Liver (tissue), 7 donors: ENCODE measurements at regions not wholly inside any gene's neighbourhood (a gene's known extent, or its start where the extent isn't known, plus 50 kb on each side); places are given as distances from the start of the nearest gene placed in this dataset.

Experiments used
- DNase-seq: peaks from one replicate; pipeline ENCODE4 v3.0.0-alpha.2; 2017; ENCODE audit warnings: low spot score
- H3K27ac ChIP-seq, 2 donors: one replicate each; pipeline ENCODE4 v1.7.0; 2013; ENCODE audit warnings: inconsistent platforms in 2 of 2, low read length in 2 of 2, control low read depth in 1 of 2, low read depth in 1 of 2, mild to moderate bottlenecking in 1 of 2
- H3K27me3 ChIP-seq, 4 donors: one replicate each; pipeline versions ENCODE4 v1.6.1 to v1.7.0; 2013; ENCODE audit warnings: low read length in 3 of 4, inconsistent platforms in 1 of 4, mild to moderate bottlenecking in 1 of 4, moderate library complexity in 1 of 4; ENCODE audit not compliant: control insufficient read depth in 4 of 4, insufficient read depth in 4 of 4
- H3K36me3 ChIP-seq, 4 donors: one replicate each; pipeline versions ENCODE4 v1.6.1 to v1.7.0; 2013; ENCODE audit warnings: low read length in 3 of 4, mild to moderate bottlenecking in 3 of 4, low read depth in 1 of 4, moderate library complexity in 1 of 4; ENCODE audit not compliant: control insufficient read depth in 4 of 4, insufficient read depth in 3 of 4
- H3K4me1 ChIP-seq, 4 donors: one replicate each; pipeline versions ENCODE4 v1.6.1 to v1.7.0; 2013; ENCODE audit warnings: low read length in 3 of 4, mild to moderate bottlenecking in 3 of 4, moderate library complexity in 1 of 4; ENCODE audit not compliant: control insufficient read depth in 4 of 4, insufficient read depth in 4 of 4
- H3K4me3 ChIP-seq, 3 donors: one replicate each; pipeline versions ENCODE4 v1.6.1 to v1.7.0; 2013; ENCODE audit warnings: low read length in 3 of 3, control low read depth in 1 of 3, low read depth in 1 of 3, mild to moderate bottlenecking in 1 of 3
- H3K9ac ChIP-seq, 2 donors: one replicate each; pipeline ENCODE4 v1.7.0; 2013; ENCODE audit warnings: low read length in 2 of 2, mild to moderate bottlenecking in 2 of 2, moderate library complexity in 2 of 2, control low read depth in 1 of 2, low read depth in 1 of 2
- H3K9me3 ChIP-seq, 4 donors: one replicate each; pipeline versions ENCODE4 v1.6.1 to v1.7.0; 2013; ENCODE audit warnings: low read length in 3 of 4; ENCODE audit not compliant: control insufficient read depth in 4 of 4
- FOXA1 ChIP-seq: IDR thresholded peaks from 2 replicates; pipeline ENCODE4 v1.6.1; 2016; ENCODE audit warnings: antibody characterized with exemption
- FOXA2 ChIP-seq: IDR thresholded peaks from 2 replicates; pipeline ENCODE4 v1.6.1; 2016; ENCODE audit warnings: antibody characterized with exemption
- HNF4A ChIP-seq, 2 donors: conservative IDR thresholded peaks; 2 replicates each; pipeline ENCODE4 v1.6.1; 2016; ENCODE audit warnings: antibody characterized with exemption in 2 of 2, mild to moderate bottlenecking in 2 of 2
- HNF4G ChIP-seq: IDR thresholded peaks from 2 replicates; pipeline ENCODE4 v1.6.1; 2016; ENCODE audit warnings: antibody characterized with exemption
- JUND ChIP-seq, 2 donors: IDR thresholded peaks; 2 replicates each; pipeline ENCODE4 v1.6.1; 2016; ENCODE audit warnings: antibody characterized with exemption in 2 of 2
- NR2F2 ChIP-seq: IDR thresholded peaks from 2 replicates; pipeline ENCODE4 v1.6.1; 2016; ENCODE audit warnings: antibody characterized with exemption
- REST ChIP-seq: IDR thresholded peaks from 2 replicates; pipeline ENCODE4 v1.6.1; 2016; ENCODE audit warnings: antibody characterized with exemption, mild to moderate bottlenecking
- RXRA ChIP-seq, 2 donors: IDR thresholded peaks; 2 replicates each; pipeline ENCODE4 v1.6.1; 2017 to 2018; ENCODE audit warnings: antibody characterized with exemption in 2 of 2, mild to moderate bottlenecking in 1 of 2
- TAF1 ChIP-seq: conservative IDR thresholded peaks from 2 replicates; pipeline ENCODE4 v1.6.1; 2016; ENCODE audit warnings: antibody characterized with exemption, mild to moderate bottlenecking
- YY1 ChIP-seq: IDR thresholded peaks from 2 replicates; pipeline ENCODE4 v1.6.1; 2016; ENCODE audit warnings: antibody characterized with exemption, mild to moderate bottlenecking
- ZBTB33 ChIP-seq: IDR thresholded peaks from 2 replicates; pipeline ENCODE4 v1.6.1; 2016; ENCODE audit warnings: antibody characterized with exemption
- WGBS: extraction: QIAGEN DNeasy Blood & Tissue Kit; methylation state at CpG from one replicate; pipeline ENCODE4 v1.1.7; 2013; 5-methylcytosine and 5-hydroxymethylcytosine counted together
- TF ChIP-seq, protein P1 (sequence below): IDR thresholded peaks from 2 replicates; pipeline ENCODE4 v1.6.1; 2016; ENCODE audit warnings: antibody characterized with exemption
- donor health status: healthy.
- donor health status: healthy.
- donor health status: healthy.
- donor health status: healthy.

GRCh38 chr4:34236118-34236517, 2008.2 kb downstream of the ARAP2 start:
- H3K4me3 ChIP-seq, result no peak overlapping the region
- TF ChIP-seq HNF4A (conservative IDR thresholded peaks at IDR 0.05), result no peak
- TF ChIP-seq REST, result no peak
- TF ChIP-seq NR2F2, result no peak
- no peak for TF ChIP-seq FOXA1
- no peak for TF ChIP-seq JUND (IDR thresholded peaks at IDR 0.05)
- TF ChIP-seq YY1, result no peak
- TF ChIP-seq RXRA (IDR thresholded peaks at IDR 0.05), result no peak
- TF ChIP-seq ZBTB33, result no peak
- TF ChIP-seq FOXA2, result no peak
- TF ChIP-seq, protein P1, sequence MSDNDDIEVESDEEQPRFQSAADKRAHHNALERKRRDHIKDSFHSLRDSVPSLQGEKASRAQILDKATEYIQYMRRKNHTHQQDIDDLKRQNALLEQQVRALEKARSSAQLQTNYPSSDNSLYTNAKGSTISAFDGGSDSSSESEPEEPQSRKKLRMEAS, result no peak
- no peak overlapping the region for H3K27ac ChIP-seq
- no peaks in the 10 kb centered on the region for H3K4me1 ChIP-seq
- H3K9ac ChIP-seq, result no peak overlapping the region
- WGBS, result 93% methylated on average over 1 of the region's 1 CpG
- no peaks in the 10 kb centered on the region for H3K9me3 ChIP-seq
- no peaks in the 10 kb centered on the region for H3K36me3 ChIP-seq
- DNase-seq, result no peak
- H3K27me3 ChIP-seq, result no peaks in the 10 kb centered on the region

DNA sequence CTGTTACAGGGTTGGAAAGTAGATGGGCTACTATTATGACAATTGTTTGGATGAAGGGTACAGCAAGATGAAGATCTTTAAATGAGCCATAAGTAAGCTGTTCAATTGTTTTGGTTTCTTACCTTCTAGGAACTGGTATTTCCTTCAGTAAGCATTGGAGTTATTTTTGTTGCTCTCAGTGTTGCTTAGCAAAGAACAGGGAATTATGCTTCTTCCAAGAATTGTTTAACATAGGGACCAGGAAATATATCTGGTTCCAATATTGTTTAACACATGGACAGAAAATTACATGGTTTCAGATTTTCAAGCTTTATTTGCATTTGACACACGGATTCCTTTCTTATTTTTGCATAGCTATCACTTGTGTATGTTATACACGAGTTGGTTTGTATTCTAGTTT, 1999.0 kb downstream of the ARAP2 start:
- TF ChIP-seq HNF4G, result no peak
- TF ChIP-seq REST, result no peak
- no peak for TF ChIP-seq JUND (IDR thresholded peaks at IDR 0.05)
- TF ChIP-seq, protein P1, result no peak
- no peak for TF ChIP-seq FOXA2
- no peak for TF ChIP-seq TAF1
- TF ChIP-seq RXRA (IDR thresholded peaks at IDR 0.05), result no peak
- DNase-seq, result no peak
- Histone ChIP-seq H3K27me3 (no peaks in the 10 kb centered on the region), H3K4me1 (no peaks in the 10 kb centered on the region), H3K9ac (no peak overlapping the region), H3K27ac (no peak overlapping the region), H3K36me3 (no peaks in the 10 kb centered on the region), H3K4me3 (no peak overlapping the region), H3K9me3 (no peaks in the 10 kb centered on the region)
- 71% methylated on average over 2 of the region's 2 CpGs for WGBS
